CD4-positive, alpha-beta T cell treated with Interleukin-15 for 1 hour (primary cell): ENCODE measurements at regions not wholly inside any gene's neighbourhood (a gene's known extent, or its start where the extent isn't known, plus 50 kb on each side); places are given as distances from the start of the nearest gene placed in this dataset.

Experiments
- DNase-seq: peaks from one replicate; pipeline ENCODE4 v3.0.0-alpha.2; 2020

DNA sequence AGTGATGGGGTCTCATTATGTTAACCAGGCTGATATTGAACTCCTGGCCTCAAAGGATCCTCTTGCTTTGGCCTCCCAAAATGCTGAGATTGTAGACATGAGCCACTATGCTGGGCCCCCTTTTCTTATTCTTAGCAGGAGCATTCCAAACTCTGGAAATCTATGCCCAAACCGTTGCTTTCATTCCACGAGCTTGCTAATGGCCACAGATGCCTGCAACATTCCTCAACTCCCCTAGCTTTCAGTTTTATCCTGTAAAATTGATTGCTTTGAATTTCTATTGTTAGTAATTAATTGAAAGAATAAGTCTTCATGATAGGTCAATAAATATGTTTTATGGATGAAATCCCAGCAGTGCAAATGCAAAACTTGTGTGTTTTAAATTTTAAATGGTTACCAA lies 564.8 kb upstream of the WWC1 start:
- no peak for DNase-seq

DNA sequence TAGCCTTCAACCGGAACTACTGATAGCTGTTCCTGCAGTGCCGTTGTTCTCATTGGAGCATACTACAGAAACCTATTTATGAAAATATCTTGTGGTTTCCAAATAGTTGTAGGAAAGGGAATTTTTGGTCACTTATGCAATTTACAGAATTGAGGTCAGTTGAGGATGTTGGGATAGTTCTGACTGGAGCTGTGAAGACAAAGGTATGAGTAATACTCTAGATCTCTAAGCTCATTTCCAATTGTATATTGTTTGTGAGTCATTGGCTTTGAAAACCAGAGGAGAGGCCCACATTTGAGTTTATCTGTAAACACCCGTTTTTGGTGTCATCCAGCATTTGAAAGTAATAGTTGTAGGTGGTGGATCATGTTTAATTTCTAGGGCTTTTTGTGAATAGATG lies 561.3 kb upstream of the WWC1 start:
- no peak for DNase-seq

DNA sequence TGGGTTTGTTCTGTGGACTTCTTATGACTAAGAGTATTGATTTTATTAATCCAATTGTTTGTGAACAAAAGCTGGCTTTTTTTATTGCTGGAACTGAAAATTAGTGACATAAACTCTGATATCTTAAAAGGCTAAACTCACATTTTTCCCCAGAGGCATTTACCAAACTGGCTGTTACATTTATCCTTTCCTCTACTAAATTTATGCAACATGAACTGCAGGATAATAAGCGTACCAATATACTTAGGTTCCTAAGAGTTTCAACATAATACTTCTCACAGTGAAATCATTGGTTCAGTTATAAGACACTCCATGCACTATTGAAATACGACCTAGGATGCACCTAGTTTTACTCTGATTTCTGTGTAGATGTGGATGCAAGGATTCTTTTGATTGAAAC lies 560.8 kb upstream of the WWC1 start:
- no peak for DNase-seq

DNA sequence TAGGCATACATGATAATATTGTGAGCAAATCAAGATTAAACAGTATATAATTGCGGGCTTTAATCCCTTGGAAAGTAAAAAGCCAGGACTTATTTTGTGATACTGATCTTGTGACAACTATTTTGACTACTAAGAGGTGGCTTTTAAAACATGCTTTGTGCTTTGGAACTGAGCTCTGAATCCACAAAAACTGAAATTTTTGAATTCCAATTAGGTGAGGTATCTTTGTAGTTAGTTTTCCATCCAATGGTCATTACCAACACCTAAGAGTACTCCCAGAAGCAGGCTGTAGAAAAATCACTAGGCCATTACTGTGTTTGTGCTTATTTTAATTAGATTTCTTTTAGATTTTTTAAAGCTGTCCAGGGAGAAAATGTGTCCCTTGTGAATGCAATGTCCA lies 559.5 kb upstream of the WWC1 start:
- DNase-seq: no peak

GRCh38 chr5:167732499-167732898 lies 558.9 kb upstream of the WWC1 start:
- no peak for DNase-seq

DNA sequence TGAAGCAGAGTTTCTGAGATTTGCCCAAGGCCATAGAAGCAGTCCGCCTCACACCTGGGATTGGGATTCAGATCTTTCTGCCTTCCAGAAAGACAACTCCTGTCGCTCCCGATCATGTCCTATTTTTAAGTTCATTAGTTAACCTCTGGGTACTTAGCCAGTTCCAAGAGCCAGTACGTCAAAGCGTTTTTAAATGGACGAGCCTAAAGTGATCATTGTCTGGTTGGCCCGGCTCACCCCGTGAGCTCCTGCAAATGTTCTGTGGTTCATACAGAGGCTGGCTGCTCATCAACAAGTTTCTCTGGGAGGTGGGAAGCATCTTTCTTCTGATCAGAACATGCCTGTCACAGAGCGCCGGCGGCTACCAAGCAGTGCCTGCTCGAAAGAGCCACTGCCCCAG lies 554.5 kb upstream of the WWC1 start:
- no peak for DNase-seq

DNA sequence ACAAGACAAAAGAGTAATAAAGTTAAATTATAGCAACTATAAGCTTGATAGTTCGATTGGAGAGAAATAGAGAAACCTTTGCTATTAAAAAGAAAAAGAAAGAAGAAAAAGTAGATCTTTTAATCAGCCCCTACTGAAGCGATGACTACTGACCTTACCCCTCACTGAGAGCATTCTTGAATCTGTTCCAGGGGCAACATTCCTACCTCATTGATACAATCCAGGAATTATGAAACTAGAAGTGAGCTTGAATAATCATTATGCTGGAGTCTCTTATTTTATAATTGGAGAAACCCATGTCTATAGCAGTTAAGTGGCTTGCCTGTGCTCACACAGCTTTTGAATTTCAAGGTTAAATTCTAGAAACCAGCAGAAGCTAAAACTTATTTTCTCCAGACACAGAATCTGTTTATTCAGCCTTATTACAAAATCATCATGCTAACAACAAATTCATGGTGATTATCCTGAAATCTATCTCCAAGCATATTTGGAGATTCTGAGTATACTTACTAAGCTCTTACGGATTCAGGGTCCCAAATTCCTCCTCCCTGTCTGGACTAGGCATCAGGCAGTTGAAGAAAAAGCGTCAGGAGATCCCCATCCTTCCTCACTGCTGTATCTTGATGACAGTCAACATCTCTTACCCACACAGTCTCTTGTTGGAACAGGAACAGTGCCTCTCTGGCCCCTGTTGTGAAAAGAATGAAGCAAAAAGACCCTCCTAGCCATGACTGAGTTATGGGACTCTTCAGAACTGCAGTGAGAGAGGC lies 547.6 kb upstream of the WWC1 start:
- DNase-seq: no peak

GRCh38 chr5:167745868-167746267 lies 545.6 kb upstream of the WWC1 start:
- DNase-seq: no peak

DNA sequence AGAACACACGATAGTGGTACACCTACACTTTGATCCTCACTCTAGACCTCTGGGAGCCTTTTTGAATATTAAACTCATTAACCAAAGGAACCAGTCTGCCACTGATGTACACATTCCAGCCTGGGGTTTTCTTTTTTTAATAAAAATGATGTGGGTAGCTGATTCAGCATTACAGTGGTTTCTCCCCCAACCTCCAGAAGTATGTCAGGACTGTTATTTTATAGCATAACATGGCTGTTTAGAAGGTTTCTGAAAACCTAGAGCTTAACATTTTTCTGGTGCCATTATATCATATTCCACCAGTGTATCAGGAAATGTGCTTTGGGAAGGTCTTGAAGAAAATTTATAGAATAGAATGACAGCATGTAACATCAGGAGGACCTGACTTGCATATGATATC lies 540.9 kb upstream of the WWC1 start:
- DNase-seq: no peak

GRCh38 chr5:167752936-167753335 lies 538.5 kb upstream of the WWC1 start:
- DNase-seq: no peak

- DNase-seq: no peak
Measured at GRCh38 chr5:167753725-167754490, 537.5 kb upstream of the WWC1 start.

DNA sequence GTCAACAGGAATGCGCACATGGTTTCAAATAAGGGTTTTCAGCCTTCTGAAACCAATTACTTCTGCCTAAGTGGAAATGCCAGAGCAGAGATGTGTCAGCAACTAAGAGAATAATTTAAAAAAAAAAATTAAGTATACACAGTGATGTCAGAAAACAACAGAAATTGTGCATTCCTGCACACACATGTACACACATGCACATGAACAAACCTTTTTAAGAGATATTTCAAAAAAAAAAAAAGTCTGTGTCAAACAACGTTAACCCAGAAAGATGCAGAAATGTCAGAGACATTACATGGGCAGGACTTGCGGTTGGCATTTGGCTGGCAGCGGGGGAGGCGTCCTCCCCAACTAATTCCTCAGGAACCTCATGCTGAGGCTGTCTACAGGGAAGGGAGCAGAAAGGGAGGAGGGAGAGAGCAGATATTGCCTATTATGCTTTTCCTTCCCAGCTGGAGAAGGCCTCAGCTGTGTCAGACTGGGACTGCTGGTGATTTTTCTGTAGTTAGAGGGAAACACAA lies 536.9 kb upstream of the WWC1 start:
- no peak for DNase-seq

GRCh38 chr5:167755420-167755819 lies 536.0 kb upstream of the WWC1 start:
- no peak for DNase-seq

DNA sequence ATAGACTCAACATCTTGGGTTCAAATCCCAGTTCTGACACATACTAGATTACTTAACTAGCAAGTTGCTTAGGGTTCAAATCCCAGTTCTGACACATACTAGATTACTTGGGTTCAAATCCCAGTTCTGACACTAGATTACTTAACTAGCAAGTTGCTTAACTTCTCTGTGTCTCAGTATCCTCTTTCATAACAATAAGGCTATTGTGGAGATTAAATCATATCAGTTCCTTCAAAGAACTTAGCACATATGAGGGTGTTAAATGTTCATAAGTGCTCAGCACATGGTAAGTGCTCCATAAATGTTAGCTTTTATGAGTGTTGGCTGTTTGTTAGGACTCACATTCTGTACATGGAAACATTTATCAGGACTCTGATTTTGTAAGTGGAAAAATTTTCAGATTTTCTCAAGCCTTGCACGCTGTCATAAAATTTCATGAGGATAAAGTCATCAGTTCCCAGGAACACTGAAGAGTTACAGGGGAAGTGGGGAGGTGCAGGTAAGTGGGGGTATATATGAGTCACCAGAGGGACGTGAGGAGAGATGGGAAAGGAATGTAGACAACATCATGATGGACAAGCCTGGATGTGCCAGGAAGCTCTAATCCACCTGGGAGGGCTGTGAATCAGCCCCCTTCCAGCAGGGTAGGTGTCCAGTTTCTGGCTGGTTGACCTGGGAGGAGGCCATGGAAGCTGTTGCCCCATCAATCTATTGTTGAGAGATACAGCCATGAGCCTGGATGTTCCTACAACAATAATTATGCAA lies 532.2 kb upstream of the WWC1 start:
- DNase-seq: no peak

GRCh38 chr5:167763772-167764171 lies 527.7 kb upstream of the WWC1 start:
- DNase-seq: no peak

- no peak for DNase-seq
Measured at GRCh38 chr5:167764641-167765289, 526.7 kb upstream of the WWC1 start.

DNA sequence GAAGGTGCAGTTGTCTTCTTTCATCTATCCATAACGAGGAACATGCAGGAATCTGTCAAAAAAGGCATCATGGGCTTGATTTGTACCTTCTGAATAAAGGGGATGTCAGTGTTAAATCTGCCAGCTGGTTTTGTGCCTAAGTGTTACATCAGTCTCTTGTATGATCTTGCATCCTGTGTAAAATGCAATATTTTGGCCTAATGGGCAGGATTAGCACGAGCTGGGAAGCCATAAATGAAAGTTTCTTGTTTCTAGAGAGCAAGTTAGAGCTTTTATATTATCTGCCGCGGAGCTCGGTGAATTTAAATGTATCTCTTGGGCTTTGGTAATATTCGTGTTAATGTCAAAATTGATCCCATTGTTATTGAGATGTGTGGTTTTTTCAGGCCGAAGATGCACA lies 526.1 kb upstream of the WWC1 start:
- DNase-seq: no peak

DNA sequence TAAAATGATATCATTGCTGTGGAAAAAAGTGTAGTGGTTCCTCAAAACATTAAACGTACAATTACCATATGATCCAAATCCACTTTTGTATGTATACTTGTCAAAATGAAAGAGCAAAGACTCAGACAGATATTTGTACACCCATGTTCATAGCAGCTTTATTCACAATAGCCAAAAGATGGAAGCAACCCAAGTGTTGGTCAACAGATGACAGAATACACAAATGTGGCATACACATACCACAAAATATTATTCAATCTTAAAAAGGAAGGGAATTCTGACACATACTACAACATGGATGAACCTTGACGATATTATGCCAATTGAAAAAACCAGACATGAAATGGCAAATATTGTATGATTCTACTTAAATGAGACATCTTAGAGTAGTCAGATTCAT lies 524.5 kb upstream of the WWC1 start:
- no peak for DNase-seq

DNA sequence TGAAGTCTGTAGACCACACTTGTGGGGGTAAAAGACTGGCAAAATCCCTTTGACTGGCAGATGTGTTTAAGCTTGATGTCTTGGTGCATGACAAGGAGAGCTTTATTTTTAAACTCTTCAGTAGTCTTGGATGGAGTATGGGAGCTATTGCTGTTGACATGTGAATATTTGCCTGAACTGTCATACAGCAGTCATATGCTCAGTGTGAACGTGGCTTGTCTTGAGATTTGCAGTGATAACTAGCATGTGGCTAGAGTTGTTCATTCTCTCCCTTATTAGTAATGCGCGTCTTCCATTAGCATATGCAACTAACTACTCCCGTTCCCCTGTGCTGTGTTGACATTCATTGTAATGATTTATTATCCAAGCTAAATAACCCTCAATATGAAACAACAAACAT lies 523.6 kb upstream of the WWC1 start:
- DNase-seq: no peak

GRCh38 chr5:167769846-167770413 lies 521.5 kb upstream of the WWC1 start:
- no peak for DNase-seq

DNA sequence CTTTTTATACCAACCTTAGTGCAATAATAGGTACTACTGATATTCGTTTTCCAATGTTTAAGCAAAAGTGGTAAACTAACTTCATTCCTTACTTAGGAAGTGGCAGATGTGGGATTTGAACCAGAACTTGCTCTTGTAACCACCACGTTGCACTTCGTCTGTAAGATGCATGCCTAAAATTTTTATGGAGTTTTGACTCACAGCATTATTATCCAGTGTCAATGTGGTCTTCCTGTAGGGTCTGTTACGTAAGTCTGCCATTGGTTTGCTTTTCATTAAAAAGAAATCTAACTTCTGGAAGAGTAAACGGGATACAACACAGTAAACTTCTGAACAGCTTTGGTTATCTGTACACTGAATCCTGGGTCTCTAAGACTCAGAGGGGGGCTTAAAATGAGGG lies 521.0 kb upstream of the WWC1 start:
- DNase-seq: no peak

DNA sequence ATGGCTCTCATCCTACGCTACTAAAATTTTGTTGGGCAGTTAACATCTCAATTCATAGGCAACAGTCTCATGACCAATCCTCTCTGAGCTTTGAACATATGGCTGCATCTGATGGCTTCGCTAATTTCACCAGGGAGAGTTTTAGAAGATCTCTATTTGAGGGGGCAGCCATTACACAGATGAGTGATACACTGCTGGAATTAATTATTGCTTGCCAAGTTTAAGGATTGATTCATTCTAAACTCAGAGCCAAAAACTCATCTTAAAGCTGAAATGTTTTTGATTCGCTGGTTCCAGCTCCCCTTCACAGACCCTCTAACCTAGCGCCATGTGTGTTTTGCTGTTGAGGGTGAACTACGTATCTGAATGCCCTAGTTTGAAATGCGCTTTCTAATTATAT lies 519.9 kb upstream of the WWC1 start:
- no peak for DNase-seq
